ENCODE measurements at regions not wholly inside any gene's neighbourhood (a gene's known extent, or its start where the extent isn't known, plus 50 kb on each side); places are given as distances from the start of the nearest gene placed in this dataset.

DNA sequence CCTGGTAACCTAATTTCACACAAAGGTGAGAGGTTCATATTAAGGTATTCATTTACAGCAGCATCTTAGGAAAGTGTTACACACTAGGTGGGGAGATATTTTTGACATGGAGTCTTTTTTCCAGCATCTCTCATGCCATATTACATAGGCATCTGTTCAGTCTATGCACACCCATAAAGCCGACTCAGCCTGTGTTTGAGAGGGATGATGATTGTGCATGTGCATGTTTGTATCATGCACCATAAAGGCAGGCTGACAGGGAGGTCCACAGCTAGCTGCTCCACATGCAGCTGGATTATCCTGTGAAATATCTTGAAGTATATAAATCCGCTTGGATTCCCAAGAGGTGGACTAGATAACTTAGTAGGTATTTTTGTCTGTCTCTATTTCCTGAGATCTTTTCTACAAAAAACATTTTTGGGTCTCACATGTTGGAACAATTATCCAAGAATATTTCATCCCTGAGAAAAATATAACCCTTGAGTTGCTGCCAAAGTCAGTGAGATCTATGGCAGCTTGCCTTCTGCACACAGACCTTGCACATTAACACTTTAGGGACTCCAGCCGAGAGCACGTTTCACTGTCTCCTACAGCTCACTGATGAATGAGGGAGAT is 288.4 kb upstream of the DPH6 start:
- no peak for DNase-seq
- H3K4me1 Mint-ChIP-seq (ENCODE audit: low read depth): no peaks in the 10 kb centered on the region
- CTCF ChIA-PET: no interaction called here
- intact Hi-C loops (cut with micrococcal nuclease): no loop called here
- H3K27me3 Mint-ChIP-seq (ENCODE audit: low read depth): peaks cover 4% of the 10 kb centered on the region
- no peak overlapping the region for H3K27ac Mint-ChIP-seq
- H3K4me3 Mint-ChIP-seq: no peak overlapping the region
- no peaks in the 10 kb centered on the region for H3K9me3 Mint-ChIP-seq
- H3K36me3 Mint-ChIP-seq (ENCODE audit: low read depth): no peaks in the 10 kb centered on the region

GRCh38 chr15:35834866-35835265 is 288.9 kb upstream of the DPH6 start:
- Mint-ChIP-seq H3K4me1 (ENCODE audit: low read depth) (no peaks in the 10 kb centered on the region), H3K36me3 (ENCODE audit: low read depth) (no peaks in the 10 kb centered on the region), H3K27me3 (ENCODE audit: low read depth) (peaks cover 4% of the 10 kb centered on the region), H3K4me3 (no peak overlapping the region), H3K9me3 (no peaks in the 10 kb centered on the region), H3K27ac (no peak overlapping the region)
- no peak for DNase-seq
- intact Hi-C loops (cut with micrococcal nuclease): no loop called here
- CTCF ChIA-PET: no interaction called here

DNA sequence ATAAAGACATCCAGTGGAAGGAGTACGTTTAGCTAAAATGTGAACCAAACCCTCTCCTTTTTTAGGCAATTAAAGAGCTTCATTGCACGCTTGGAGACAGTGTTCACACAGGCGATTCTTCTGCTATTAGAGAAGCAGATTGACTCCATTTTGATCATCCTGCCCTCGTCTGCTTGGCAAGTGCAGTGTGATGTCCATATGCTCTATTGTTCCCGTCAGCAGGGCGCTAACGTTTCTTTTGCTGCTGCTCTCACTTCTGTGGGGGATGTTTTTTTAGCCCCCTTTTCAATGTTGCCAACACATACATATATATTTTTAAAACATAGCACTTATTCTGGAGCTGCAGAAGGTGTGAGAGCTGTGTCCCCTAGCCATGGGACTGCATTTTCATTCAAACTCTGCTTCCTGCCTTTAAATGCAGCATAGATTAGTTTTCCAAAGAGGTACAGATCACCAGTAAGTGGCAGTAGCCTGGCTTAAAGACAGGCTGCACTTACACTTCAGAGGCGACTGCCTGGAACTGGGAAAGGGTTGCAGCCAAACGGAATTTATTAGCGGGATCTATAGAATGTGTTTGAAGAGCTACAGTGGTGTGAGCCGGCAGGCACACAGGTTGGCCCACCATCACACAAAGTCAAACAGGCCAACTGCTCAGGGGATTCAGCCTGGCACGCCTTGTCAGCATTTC is 292.6 kb upstream of the DPH6 start:
- H3K27me3 Mint-ChIP-seq (ENCODE audit: low read depth): peaks cover 7% of the 10 kb centered on the region

DNA sequence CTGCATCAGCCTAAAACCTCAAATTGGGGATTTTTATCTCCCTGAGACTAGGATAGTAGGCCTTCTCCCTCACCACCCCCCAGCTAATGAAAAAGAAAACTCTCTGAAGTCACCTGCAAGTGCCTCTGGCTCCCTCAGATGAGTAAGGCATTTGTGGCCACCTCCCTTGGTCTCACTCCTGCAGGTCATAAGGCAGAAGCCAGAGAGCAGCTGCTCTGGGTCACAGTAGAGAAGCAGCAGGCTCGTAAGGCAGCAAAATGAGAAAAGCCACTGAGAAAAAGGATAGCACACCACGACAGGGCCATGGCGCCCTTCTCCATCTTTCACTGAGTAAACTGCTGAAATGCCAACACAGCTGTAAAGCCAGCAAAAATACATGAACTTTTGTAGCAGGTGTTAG is 296.7 kb upstream of the DPH6 start:
- no peaks in the 10 kb centered on the region for H3K36me3 Mint-ChIP-seq (ENCODE audit: low read depth)
- H3K4me1 Mint-ChIP-seq (ENCODE audit: low read depth): no peaks in the 10 kb centered on the region
- no peaks in the 10 kb centered on the region for H3K9me3 Mint-ChIP-seq
- CTCF ChIA-PET: interaction anchor here (1.8 kb wide), 1 partner anchor 94 kb away, joined by 3 read pairs; no protein-coding TSS in a partner anchor
- H3K27ac Mint-ChIP-seq: no peak overlapping the region
- intact Hi-C loops (cut with micrococcal nuclease): no loop called here
- DNase-seq: no peak
- no peak overlapping the region for H3K4me3 Mint-ChIP-seq
- H3K27me3 Mint-ChIP-seq (ENCODE audit: low read depth): peaks cover 13% of the 10 kb centered on the region

More for the DNA sequence above, 292.6 kb upstream of the DPH6 start:
- no peak overlapping the region for H3K27ac Mint-ChIP-seq
- CTCF ChIA-PET: interaction anchor here (1.0 kb wide), 1 partner anchor 132 kb away, joined by 3 read pairs; no protein-coding TSS in a partner anchor
- H3K4me3 Mint-ChIP-seq: no peak overlapping the region
- H3K36me3 Mint-ChIP-seq (ENCODE audit: low read depth): no peaks in the 10 kb centered on the region
- no peaks in the 10 kb centered on the region for H3K4me1 Mint-ChIP-seq (ENCODE audit: low read depth)
- intact Hi-C loops (cut with micrococcal nuclease): no loop called here
- H3K9me3 Mint-ChIP-seq: no peaks in the 10 kb centered on the region
- DNase-seq: no peak

- Mint-ChIP-seq H3K36me3 (ENCODE audit: low read depth) (no peaks in the 10 kb centered on the region), H3K4me3 (no peak overlapping the region), H3K27me3 (ENCODE audit: low read depth) (peaks cover 13% of the 10 kb centered on the region), H3K9me3 (no peaks in the 10 kb centered on the region), H3K4me1 (ENCODE audit: low read depth) (no peaks in the 10 kb centered on the region), H3K27ac (no peak overlapping the region)
- intact Hi-C loops (cut with micrococcal nuclease): no loop called here
- no peak for DNase-seq
- CTCF ChIA-PET: interaction anchor here (0.7 kb wide), 1 partner anchor 497 kb away, joined by 3 read pairs; no protein-coding TSS in a partner anchor
These were observed 297.5 kb upstream of the DPH6 start for GRCh38 chr15:35843498-35843897.

- intact Hi-C loops (cut with micrococcal nuclease): no loop called here
- CTCF ChIA-PET: no interaction called here
- Mint-ChIP-seq H3K4me1 (ENCODE audit: low read depth) (no peaks in the 10 kb centered on the region), H3K9me3 (no peaks in the 10 kb centered on the region), H3K4me3 (no peak overlapping the region), H3K27me3 (ENCODE audit: low read depth) (peaks cover 12% of the 10 kb centered on the region), H3K36me3 (ENCODE audit: low read depth) (no peaks in the 10 kb centered on the region), H3K27ac (no peak overlapping the region)
- DNase-seq: no peak
These were observed 304.3 kb upstream of the DPH6 start for GRCh38 chr15:35850284-35850683.

DNA sequence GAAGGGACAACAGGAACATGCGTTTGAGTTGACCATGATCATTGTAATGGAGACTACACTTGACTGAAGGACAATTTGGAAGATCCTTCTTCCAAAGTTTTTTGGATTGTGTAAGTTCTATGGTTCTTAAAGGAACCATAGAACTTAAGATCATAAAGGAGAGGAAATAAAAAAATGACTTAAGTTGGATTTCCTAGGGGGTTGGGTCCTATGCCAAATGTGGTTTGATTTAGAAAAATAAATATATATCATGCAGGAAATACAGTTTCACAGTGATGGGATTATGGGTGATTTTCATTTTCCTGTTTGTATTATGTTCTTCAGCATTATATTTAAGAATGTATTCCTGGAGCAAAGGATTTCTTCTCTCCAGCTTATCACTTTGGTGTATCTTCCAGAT is 305.5 kb upstream of the DPH6 start:
- CTCF ChIA-PET: no interaction called here
- Mint-ChIP-seq H3K4me3 (no peak overlapping the region), H3K9me3 (no peaks in the 10 kb centered on the region), H3K27ac (no peak overlapping the region), H3K27me3 (ENCODE audit: low read depth) (peaks cover 12% of the 10 kb centered on the region), H3K4me1 (ENCODE audit: low read depth) (no peaks in the 10 kb centered on the region), H3K36me3 (ENCODE audit: low read depth) (no peaks in the 10 kb centered on the region)
- DNase-seq: no peak
- intact Hi-C loops (cut with micrococcal nuclease): no loop called here

- Mint-ChIP-seq H3K36me3 (ENCODE audit: low read depth) (no peaks in the 10 kb centered on the region), H3K4me3 (no peak overlapping the region), H3K27me3 (ENCODE audit: low read depth) (peaks cover 6% of the 10 kb centered on the region), H3K4me1 (ENCODE audit: low read depth) (no peaks in the 10 kb centered on the region), H3K9me3 (no peaks in the 10 kb centered on the region), H3K27ac (no peak overlapping the region)
- intact Hi-C loops (cut with micrococcal nuclease): no loop called here
- CTCF ChIA-PET: no interaction called here
- DNase-seq: no peak
These were observed 307.1 kb upstream of the DPH6 start for GRCh38 chr15:35852818-35853624.

- Mint-ChIP-seq H3K27ac (no peak overlapping the region), H3K4me1 (ENCODE audit: low read depth) (no peaks in the 10 kb centered on the region), H3K36me3 (ENCODE audit: low read depth) (no peaks in the 10 kb centered on the region), H3K4me3 (no peak overlapping the region), H3K27me3 (ENCODE audit: low read depth) (peaks cover 6% of the 10 kb centered on the region), H3K9me3 (no peaks in the 10 kb centered on the region)
- no peak for DNase-seq
- intact Hi-C loops (cut with micrococcal nuclease): no loop called here
- CTCF ChIA-PET: no interaction called here
These were observed 308.4 kb upstream of the DPH6 start for GRCh38 chr15:35854316-35854715.

DNA sequence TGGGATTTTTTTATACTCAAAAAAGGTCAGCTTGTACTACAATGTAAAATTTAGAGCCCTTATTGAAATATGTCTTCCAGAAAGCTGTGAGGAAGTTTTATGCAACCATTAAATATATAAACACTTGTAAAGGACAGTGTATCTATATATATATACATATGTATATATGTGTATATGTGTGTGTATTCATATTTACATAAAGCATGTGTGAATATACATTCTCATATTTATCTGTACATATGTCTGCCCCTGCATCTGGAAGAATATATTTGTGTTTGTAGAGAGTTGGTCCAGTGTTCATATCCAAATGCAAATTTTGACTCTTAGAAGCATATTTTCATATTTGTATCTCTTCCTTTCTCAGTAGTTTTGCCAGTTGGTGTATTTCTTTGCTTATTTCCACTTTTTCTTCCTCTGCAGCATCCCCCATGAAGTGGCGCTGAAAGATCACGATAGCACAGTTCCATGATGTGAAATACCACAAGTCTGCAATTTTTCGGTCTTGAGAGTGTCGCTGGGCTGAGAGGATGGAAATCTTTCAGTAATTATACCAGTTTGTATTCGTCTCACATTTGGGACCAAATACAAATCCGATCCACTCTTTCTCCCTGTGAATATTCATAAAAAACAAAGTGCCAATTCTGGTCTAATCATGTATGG is 311.7 kb upstream of the DPH6 start:
- intact Hi-C loops (cut with micrococcal nuclease): no loop called here
- Mint-ChIP-seq H3K36me3 (ENCODE audit: low read depth) (no peaks in the 10 kb centered on the region), H3K9me3 (no peaks in the 10 kb centered on the region), H3K4me3 (no peak overlapping the region), H3K4me1 (ENCODE audit: low read depth) (no peaks in the 10 kb centered on the region), H3K27me3 (ENCODE audit: low read depth) (no peaks in the 10 kb centered on the region), H3K27ac (no peak overlapping the region)
- DNase-seq: no peak
- CTCF ChIA-PET: interaction anchor here (1.4 kb wide), 1 partner anchor 10 kb away, joined by 4 read pairs; no protein-coding TSS in a partner anchor

DNA sequence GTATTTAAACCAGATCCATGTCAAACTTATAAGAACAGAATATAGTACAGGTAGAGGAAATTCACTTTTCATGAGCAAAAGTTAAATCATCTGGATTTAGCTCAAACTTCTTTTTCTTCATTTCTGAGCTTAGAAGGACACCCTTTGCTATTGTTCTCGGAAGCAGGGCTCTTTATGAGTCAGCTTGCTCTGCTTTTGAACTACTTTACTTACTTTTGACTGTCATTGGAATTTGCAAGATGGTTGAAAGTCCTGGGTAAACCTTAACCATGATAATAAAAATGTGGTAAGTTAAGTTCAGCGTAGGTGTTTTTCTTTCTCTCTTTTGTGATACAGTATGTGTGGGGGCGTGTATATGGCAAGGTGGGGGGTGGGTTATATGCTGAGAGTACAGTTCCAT is 312.7 kb upstream of the DPH6 start:
- no peak for DNase-seq
- H3K9me3 Mint-ChIP-seq: no peaks in the 10 kb centered on the region
- H3K36me3 Mint-ChIP-seq (ENCODE audit: low read depth): no peaks in the 10 kb centered on the region
- no peaks in the 10 kb centered on the region for H3K4me1 Mint-ChIP-seq (ENCODE audit: low read depth)
- no peak overlapping the region for H3K4me3 Mint-ChIP-seq
- CTCF ChIA-PET: no interaction called here
- H3K27ac Mint-ChIP-seq: no peak overlapping the region
- intact Hi-C loops (cut with micrococcal nuclease): no loop called here
- H3K27me3 Mint-ChIP-seq (ENCODE audit: low read depth): no peaks in the 10 kb centered on the region

DNA sequence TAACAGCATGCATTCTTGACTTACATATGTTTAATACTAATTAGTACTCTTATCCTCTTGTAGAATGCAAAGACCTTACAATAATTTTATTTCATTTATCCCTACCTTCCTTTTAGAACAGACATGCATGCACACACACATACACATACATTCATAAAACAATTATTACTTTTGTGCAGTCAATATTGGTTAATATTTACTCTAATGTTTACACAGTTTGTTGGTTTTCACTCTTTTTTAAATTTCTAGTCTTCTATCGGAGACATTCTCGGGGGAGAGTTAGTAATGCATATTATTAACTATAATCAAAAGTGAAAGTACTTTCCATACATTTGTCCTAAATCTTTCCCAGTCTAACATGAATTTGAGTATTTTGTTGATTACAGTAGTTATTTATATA is 317.7 kb upstream of the DPH6 start:
- H3K9me3 Mint-ChIP-seq: no peaks in the 10 kb centered on the region
- no peak for DNase-seq
- H3K27ac Mint-ChIP-seq: no peak overlapping the region
- H3K27me3 Mint-ChIP-seq (ENCODE audit: low read depth): no peaks in the 10 kb centered on the region
- H3K4me3 Mint-ChIP-seq: no peak overlapping the region
- H3K36me3 Mint-ChIP-seq (ENCODE audit: low read depth): no peaks in the 10 kb centered on the region
- intact Hi-C loops (cut with micrococcal nuclease): no loop called here
- CTCF ChIA-PET: no interaction called here
- no peaks in the 10 kb centered on the region for H3K4me1 Mint-ChIP-seq (ENCODE audit: low read depth)
